EL (cell line): ENCODE measurements at regions not wholly inside any gene's neighbourhood (a gene's known extent, or its start where the extent isn't known, plus 50 kb on each side); places are given as distances from the start of the nearest gene placed in this dataset.
"Not testable (repeated sequence)": the region's sequence is repeated elsewhere in the genome, so short reads cannot be mapped to it uniquely, and the experiment has no call there.

ENCODE experiments used
- DNase-seq: peaks from one replicate; pipeline ENCODE4 v3.0.0-alpha.2; 2016

DNA sequence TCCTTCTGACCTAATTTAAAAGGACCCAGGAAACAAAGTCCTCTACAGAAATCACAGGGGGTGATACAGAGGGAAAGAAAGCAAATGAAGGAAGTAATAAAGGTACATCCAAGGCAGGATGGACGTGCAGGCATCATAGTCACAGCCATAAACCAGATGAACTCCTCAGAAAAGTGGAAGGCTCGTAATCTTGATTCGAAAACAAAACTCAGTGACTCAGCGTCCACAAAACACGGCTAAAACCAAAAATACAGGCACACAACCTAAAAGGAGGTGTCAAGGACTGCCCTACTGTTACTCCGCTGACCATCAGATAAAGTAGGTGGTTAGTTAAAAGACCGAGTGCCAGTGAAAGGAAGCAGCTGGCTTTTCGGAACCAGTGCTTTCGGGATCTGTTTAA lies 81.5 kb downstream of the TRIM69 start:
- not testable (repeated sequence) for DNase-seq

DNA sequence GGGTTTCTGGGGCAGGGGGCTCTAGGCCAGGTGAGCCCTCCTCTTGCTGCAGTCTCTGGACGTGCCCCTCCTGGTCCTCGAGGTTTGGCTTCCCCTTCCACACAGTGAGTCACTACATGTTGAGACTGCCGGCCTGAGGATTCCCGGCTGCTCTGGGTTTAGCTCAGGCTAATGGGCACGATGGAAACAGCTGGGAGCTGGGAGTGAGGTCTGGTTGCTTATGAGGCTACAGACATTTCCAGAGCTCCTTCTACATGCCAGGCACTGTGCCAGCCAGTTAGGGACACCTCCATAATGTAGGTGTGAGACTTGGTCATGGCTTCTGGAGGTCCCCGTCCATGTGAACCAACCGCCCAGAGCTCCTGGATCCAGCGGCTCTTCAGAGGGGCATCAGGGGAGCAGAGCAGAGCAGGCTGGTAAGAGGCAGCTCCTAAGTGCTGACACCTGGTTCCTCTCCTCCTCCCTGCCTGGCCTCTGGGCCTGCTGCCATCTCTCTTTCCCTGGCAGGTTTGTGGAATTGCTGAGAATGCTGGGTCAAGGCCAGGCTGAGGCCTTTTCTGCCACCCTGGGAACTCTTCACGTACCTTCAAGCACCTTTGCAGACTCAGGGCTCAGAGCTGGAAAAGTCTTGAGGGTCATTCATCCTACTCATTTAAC lies 83.1 kb downstream of the TRIM69 start:
- not testable (repeated sequence) for DNase-seq

DNA sequence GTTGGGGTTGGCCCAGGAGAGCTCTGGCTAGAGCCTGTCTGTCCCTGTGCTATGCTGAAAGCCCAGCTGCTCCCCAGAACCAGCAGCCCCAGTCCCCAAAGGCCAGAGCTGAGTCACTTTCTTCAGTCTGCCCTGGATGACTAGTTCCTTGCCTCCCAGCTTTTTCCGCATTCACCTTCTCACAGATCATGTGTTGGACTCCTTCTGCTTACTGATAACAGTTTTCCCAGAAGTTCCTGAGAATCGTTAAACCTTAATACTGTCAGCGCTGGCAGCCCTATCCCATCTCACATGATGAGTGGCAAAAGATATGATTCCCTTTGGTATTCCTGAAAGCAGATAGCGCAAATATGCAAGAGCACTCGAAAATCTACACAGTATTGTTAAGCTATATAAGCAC lies 84.2 kb downstream of the TRIM69 start:
- DNase-seq, result not testable (repeated sequence)

DNA sequence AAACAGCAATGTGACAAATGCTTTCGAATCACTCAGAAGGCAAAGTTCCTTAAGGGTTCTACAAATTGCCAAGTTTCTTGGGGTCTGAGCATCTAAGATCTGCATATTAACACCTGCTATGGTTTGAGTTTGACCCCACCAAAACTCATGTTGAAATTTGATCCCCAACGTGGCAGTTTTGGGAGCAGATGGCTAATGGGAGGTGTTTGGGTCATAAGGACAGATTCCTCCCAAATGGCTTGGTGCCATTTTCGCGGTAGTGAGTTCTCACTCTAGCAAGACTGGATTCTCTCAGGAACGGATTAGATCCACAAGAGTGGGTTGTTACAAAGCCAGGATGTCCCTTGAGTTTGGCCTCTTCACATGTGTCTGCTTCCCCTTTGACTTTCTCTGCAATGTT lies 84.6 kb downstream of the TRIM69 start:
- DNase-seq, result not testable (repeated sequence)

DNA sequence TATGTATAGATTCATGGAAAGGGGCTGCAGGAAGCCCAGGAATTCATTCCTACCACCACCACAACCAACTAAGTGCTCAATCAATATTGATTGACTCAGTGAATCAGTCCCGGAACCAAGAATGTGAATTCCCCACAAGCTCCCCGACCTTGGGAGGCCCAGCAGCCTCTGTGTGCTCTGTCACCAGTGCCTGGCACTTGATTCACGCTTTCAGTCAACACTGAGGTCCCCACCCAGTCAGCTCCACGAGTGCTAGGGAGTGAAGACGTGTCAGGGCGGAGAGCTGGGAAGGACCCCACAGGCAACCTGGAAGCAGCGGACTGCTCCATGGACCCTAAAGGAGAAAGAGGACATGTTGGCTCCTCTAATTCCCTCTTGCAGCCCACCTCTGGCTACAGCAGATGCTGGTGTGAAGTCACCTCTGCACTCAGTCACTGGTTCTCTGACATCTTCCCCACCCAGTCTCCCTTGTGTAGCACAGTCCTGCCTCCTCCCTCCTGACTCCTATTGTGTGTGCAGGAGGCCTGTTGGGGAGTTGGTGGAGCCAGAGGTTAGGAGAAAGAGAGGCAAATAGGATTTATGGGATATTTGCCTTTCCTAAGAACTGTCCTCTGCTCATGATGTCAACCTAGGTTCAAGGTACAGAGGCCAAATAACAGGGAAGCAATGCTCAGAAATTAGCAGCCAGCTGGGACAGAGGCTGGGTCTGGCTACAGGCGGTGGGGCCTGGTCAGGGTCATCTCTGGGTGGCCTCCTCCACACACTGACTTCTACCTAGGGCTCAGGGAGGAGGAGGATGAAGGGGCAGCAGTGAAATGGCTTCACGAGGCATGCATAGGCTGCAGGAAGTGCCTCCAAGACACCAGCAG lies 88.2 kb downstream of the TRIM69 start:
- not testable (repeated sequence) for DNase-seq

DNA sequence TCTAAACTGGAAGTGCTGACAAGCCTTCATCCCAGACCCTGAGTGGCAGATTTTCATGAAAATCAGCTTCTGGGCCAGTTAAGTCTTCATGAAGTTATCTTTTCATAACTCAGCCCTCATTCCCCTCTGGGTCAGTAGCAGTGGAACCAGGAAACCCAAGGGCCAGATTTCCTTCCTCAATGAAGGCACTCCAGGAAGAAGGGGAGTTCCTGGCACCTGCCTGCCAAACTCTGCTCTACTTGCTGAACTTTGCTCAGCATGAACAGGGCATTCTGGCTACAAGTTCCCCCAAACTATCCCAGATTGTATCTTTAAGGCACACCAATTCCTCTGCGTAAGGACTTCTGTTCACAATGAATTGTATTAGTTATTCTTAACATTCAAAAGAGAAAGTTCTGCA lies 90.3 kb downstream of the TRIM69 start:
- not testable (repeated sequence) for DNase-seq

DNA sequence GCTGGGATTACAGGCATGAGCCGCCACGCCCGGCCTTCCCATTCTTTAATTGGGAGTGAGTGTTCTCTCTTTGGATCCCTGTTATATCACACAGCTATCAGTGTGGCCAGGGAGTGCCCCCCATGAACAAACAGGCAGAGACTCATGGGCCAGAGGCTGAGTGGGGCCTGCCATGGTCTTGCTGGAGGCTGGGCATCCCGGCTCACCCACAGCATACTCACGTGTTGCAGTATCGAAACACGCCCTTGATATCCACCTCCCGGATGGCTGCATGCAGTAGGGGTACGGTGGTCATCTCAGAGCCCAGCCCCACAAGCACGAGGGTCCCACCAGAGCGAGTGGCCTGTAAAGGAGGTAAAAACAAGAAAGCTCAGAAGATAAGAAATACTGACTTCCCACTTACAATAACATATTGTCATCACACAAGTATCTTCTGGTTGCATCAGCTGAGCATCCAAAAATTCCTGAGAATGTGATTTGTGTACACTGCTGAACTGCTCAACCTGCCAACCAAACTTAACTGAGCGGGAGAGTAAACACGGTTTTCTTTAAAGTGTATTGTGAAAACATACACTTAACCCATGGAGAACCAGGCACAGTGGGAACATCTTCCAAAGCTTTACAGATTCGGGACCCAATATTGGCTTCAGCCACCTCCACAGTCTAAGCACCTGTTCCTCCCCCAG lies 92.0 kb downstream of the TRIM69 start:
- DNase-seq, result not testable (repeated sequence)

DNA sequence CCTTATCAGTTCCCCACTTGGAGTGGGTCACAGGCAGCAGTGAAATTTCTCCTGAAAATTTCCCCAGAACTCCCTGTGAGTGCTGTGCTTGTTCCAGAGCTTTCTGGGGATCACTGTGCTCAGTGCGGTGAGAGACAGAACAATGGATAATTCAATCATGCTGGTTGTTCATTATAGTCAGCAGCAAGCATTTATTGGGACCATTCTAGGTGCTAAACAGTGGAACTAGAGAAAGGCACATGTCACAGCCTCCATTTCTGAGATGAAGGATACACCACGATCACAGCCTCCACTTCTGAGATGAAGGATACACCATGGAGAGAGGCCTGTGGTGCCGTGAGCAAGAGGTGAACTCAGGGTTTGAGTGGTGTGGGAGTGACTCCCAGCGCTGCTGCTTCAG lies 92.8 kb downstream of the TRIM69 start:
- not testable (repeated sequence) for DNase-seq

DNA sequence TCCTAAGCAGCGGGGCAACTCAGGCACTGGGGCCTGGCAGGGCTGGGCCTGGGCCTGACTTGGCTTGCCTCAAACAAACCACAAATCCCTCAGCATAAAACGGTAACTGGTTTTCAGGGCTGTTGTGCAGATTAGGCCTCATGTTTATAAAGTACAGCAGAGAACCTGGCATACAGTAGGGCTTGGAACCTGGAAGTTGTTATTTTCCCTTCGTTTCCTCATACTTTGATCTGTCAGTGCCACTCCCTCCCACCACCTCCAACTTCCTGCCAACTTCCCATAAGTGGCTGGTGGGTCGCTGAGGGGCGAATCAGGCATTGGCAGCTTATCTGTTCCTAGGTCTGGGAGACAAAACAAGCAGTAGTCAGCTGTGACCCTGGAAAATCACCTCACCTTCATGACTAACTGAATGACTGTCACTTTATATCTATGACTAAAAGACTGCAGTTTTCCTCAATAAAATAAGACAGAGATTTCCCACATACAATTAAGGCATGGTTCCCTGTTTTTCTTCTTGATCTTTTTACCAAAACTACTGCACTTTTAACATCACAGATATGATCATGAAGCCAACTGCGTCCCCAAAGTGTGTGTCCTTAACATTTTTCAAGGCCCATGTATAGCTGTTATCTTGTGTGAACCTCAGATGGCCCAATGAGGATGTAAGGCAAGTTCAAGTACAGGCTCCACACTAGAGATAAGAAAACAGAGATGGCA lies 94.5 kb downstream of the TRIM69 start:
- DNase-seq, result not testable (repeated sequence)

DNA sequence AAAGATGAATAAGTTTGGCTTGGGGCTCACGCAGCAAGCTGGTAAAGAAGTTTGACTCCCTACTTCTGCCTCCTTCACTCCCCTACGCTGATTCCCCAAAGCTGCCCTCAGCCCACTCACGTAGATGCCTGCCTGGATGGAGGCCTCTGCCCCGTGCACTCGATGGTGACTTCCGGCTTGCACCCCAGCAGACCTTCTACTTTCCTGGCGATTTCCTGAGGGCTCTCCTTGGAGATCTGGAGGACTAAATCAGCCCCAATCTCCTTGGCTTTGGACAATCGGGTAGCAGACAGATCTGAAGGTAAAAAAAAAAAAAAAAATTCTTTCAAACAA lies 95.0 kb downstream of the TRIM69 start:
- not testable (repeated sequence) for DNase-seq

DNA sequence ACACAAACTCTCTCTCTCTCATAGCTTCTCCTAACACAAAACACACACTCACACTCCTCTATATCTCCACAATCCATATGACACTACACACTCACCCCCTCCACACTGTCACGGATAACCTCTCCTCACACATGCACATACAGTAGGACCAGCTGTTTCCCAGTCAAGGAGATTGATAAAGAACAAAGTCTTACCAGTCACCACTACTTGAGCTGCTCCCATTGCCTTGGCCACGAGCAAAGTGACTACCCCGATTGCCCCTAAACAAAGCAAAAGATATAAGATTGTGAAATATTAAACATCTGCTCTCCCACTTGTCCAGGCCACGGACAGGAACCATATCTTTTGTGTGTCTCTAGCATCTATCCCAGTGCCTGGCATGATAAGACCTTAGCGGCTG lies 95.8 kb downstream of the TRIM69 start:
- DNase-seq, result not testable (repeated sequence)

DNA sequence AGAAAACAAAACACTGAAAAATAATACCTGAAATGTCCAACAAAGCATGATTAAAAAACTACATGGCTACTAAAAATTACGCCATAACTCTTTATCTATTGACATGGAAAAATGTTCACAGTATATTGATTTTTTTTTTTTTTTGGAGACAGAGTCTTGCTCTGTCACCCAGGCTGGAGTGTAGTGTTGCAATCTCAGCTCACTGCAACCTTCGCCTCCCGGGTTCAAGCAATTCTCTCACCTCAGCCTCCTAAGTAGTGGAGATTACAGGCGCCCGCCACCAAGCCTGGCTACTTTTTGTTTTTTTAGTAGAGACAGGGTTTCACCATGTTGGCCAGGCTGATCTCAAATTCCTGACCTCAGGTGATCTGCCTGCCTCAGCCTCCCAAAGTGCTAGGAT lies 96.8 kb downstream of the TRIM69 start:
- not testable (repeated sequence) for DNase-seq

DNA sequence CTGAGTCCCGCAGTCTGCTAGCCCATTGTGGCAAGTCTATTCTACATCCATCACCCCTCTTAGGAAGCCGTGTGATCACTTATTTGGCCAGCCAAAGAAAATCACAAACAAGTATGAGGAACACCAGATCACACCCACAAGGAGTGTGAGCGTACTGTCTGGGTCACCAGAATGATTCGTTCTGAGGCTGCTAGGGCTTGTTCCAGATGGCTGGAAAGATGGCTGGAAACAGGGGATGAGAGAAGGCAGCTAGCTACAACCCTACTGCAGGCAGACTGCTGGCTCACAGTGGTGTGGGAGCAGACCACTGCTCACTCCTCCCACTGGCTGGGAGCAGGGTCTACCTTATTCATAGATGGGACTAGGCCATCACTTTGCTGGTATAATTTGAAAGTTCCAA lies 97.4 kb downstream of the TRIM69 start:
- not testable (repeated sequence) for DNase-seq

DNA sequence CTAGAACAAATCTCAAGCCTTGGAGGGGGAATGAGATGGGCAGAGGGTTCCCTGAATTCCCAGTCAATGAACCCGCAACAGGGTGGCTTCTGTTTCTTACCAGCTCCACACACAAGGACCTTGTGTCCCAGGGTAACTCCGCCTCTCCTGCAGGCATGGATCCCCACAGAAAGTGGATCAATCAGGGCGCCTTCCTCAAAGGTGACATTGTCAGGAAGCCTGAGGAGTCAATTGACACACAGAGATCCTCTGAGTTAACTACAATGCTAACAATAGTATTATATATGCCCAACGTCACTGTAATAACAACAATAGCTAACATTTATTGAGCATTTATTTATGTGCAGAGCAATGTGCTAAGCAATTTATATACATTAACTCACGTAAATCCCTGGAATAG lies 98.8 kb downstream of the TRIM69 start:
- not testable (repeated sequence) for DNase-seq

DNA sequence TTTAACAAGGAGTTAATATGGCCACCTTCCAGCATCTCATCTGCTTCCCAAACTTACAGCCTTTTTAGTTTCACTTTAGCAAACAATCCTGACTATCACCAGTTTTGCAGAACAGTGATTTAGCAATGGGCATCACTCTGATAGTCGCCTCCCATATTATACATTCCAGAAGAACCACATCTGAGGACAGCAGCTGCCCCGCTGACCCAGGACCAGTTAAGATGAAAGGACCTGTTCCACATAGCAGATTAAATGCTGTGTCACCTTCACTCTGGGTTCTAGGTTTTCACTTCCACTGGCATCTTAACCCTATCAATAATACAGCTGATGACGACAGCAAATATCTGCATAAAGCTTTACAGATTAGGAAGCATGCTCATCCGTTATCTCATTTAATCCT lies 99.8 kb downstream of the TRIM69 start:
- DNase-seq, result peak; percentile 8

DNA sequence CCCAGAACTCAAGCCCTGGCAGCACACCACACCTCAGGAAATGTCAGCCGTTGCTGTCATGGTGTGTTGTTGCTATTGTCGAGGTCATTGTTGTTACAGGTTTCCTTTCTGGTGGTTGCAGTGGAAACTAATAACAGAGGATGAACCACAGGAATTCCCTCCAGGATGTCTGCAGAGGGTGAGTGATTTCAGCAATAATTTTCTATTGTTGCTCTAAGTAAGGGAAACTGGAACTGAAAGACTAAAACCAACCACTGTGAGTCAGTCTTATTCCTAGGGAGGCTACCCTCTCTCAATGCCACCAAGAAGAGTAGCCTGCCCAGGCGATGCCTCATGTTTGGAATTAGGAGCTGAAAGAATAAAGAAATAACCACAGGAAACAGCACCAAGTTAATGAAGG lies 102.6 kb downstream of the TRIM69 start:
- peak; percentile 49 for DNase-seq

DNA sequence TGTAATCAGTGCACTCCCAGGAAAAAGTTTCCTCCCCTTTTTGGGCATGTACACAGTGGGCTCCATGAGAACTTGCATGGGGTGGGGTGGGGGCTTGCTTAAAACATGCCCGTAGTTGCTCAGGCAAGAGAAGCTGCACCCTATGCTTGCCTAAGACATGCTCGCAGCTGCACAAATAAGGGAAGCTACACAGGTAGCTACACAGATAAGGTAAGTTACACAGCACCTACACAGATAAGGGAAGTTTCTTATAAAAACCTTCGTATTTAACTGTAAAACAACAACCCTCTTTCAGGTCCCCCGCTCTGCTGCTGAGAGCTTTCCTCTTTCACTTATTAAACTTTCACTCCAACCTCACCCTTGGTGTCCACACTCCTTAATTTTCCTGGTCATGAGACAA lies 105.4 kb downstream of the TRIM69 start:
- not testable (repeated sequence) for DNase-seq

DNA sequence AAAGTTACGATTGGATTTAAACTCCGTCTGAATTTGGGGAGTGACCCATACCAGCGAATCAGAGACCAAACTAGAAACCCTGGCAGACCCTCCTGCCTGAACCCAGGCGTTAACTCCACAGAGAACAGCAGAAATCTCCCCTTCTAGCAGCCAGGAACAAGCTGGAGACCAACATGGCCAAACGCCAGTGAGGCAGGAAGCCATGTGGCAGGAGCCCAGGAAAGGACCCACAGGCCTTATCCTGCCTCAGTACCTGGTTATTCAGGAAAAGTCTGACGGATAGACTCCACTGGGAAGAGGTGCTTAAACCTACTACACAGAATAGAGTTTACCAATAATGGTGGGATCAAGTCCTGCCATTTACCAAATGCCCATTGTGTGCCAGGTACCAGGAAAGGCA lies 106.6 kb downstream of the TRIM69 start:
- not testable (repeated sequence) for DNase-seq

DNA sequence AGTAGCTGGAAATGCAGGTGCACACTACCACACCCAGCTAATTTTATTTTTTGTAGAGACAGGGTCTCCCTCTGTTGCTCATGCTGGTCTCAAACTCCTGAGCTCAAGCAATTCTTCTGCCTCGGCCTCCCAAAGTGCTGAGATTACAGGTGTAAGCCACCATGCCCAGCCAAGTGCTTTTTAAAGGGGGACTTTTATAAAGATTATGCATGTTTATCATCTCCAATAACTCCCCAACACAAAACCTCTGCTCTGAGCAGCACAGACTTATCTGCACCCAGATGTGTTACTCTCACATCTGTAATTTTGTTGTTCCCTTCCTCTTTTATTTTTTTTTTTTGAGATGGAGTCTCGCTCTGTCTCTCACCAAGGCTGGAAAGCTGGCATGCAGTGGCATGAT lies 108.6 kb downstream of the TRIM69 start:
- DNase-seq, result not testable (repeated sequence)

DNA sequence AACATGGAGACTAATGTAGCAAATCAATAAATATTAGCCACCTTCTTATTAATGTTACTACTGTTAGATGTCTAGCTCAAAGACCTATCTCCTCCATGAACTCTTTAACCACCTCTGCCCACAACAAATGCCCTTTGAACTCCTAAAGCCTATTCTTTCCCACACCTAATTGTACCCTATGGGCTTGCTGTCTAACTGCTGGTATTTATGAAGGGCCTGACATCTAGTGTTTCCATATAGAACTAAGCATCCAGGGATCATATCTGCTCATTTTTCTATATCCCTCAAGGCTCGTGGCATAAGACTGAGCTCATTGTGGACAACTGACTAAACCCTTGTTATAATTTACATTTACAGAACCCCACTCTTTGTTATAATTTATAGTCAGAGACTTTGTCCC lies 109.8 kb downstream of the TRIM69 start:
- not testable (repeated sequence) for DNase-seq

DNA sequence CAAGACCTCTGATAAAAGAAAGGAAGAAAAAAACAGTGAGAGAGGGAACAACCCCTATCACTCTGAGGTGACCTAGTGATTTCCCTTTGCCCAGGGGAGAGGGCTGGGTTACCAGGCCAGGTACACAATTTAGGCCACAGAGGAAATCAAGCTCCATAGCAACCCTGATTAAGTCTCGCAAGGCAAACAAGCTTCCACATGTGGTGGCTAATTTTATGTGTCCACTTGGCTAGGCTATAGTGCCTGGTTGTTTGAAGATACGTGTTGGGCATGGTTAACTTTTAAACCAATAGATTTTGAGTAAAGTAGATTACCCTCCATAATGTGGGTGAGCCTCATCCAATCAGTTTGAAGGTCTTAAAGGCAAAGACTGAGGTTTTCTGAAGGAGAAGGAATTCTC lies 108.9 kb upstream of the TERB2 start:
- not testable (repeated sequence) for DNase-seq

DNA sequence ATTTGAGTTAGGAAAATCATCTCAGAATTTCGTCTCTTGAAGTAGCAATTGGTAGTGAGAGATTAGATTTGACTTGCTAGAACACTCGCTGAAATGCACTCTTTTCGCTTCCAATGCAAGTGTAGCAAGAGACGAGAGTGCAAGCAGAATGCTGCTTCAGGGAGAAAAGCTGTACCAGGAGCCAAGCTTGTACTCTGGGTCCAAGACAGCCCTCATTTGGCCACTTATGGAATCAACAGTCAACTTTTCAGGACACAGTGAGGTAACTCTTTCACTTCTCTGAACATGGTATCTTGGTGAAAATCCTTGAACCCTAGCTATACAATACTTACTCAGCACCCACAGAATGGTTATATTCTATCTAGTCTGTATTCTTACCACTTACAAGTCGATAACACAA lies 107.6 kb upstream of the TERB2 start:
- not testable (repeated sequence) for DNase-seq
